ENCODE measurements at regions not wholly inside any gene's neighbourhood (a gene's known extent, or its start where the extent isn't known, plus 50 kb on each side); places are given as distances from the start of the nearest gene placed in this dataset.

DNA sequence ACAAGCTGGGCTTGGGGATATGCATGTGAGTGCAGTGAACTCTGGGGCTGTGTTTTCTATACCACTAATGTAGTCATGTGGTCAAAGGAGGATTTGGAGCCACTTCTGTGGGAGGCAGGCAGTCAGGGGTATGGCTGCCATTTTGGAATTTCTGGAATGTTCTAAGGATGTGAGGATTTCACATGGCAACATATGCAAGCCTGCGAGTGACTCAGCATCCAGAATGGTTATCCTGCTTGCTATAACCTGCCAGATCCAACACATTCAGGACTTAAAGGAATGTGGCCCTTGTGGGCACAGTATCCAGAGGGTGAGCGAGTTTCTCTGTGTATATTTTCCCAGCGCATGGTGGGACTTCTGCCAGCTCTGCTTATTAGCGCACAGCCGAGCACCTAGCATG is 249.2 kb upstream of the PWP1 start:
- DNase-seq (ENCODE audit: low read depth in 4 of 4, low spot score in 3 of 4), result no peak

DNA sequence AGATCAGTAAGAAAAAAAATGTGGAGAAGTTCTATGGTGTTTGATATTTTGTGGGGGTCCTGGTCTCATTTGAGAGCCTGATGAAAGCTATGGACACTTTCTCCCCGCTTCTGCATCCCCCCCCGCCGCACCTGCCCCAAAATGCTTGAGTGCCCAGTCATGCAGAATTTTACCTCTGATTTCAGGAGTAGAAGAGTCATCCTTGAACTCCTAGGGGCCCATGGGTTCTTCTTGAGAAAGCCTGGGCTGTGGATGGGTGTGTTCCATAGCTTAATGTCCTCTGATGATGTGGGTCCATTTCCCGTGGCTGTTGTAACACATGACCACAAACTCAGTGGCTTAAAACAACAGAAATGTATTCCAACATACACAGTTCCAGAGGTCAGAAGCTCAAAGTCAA is 248.8 kb upstream of the PWP1 start:
- DNase-seq (ENCODE audit: low read depth in 4 of 4, low spot score in 3 of 4), result no peak

DNA sequence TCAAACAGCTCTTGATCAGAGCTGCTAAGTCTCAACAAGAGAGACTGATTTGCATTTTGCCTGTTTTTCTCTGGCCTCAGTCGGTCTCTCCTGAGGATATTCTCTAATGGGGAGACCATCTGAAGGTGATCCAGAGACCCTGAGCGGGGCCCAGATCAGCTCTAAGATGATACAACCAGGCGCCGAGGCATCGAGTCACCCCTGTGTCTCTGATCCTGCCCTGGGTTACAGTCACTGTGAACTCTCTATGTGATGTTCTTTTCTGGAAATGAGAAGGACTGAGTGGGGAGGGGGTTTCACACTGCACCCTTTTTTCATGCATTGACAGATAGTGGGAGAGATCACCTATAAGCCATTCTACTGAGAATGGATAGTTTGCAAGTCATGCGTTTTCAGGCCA is 247.6 kb upstream of the PWP1 start:
- no peak for DNase-seq (ENCODE audit: low read depth in 4 of 4, low spot score in 3 of 4)

GRCh38 chr12:107439026-107439738 is 246.4 kb upstream of the PWP1 start:
- DNase-seq (ENCODE audit: low read depth in 4 of 4, low spot score in 3 of 4), result no peak

DNA sequence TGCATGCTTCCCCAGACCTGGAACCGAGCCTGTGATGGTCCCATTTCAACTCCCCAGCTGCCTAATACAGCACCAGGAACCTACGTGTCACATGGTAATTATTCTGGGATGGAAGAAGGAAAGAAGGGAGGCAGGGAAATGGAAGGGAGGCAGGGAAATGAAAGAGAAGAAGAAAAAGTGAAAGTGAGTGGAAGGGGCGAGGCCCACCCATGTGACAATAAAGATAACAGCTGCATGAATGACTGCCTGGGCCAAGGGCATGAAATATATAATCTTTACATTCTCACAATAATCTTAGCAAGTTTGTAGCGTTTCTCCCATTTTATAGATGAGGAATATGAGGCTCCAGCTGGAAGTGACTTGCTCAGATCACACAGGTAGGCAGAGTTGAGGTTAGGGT is 245.0 kb upstream of the PWP1 start:
- no peak for DNase-seq (ENCODE audit: low read depth in 4 of 4, low spot score in 3 of 4)

- no peak for DNase-seq (ENCODE audit: low read depth in 4 of 4, low spot score in 3 of 4)
These were observed 243.8 kb upstream of the PWP1 start for GRCh38 chr12:107441665-107442300.

- DNase-seq (ENCODE audit: low read depth in 4 of 4, low spot score in 3 of 4), result no peak
These were observed 243.1 kb upstream of the PWP1 start for GRCh38 chr12:107442326-107442987.

GRCh38 chr12:107443320-107444090 is 242.1 kb upstream of the PWP1 start:
- DNase-seq (ENCODE audit: low read depth in 4 of 4, low spot score in 3 of 4), result no peak

DNA sequence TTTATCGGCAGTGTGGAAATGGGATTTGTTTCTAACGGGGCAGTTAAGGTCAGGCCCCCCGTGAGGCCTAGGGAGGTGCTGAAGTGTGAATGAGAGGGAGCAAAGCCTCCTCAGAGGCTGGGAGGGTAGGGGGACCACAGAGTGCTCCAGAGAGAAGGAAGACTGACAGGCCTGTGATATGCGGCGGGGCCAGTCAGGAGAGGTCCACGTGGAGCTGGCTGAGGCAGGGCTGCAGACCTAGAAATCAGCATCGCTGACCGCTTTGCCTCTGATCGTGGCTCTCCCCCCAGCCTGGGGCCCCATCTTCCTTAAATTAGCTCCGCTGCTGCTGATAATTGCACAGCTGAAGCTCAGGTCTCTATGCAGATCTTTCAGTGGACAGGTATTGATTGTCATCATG is 240.8 kb upstream of the PWP1 start:
- no peak for DNase-seq (ENCODE audit: low read depth in 4 of 4, low spot score in 3 of 4)

DNA sequence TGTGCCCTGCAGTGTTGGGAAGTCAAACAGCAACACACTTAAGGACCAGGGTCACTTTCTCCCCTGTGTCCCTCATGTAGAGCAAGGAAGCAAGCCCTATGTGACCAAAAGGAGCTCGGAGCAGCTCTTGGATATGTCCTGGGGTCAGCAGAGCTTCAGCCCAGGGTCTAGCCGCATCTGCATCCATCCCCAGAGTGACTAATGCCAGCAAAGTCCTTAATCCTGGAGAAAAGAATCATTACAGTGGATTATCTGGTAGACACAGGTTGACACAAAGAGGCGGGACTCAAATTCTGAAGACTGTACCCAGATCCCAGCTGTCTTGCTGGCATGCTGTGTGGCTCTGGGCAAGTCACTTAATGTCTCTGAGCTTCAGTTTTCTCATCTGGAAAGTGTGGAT is 239.1 kb upstream of the PWP1 start:
- DNase-seq (ENCODE audit: low read depth in 4 of 4, low spot score in 3 of 4), result no peak

DNA sequence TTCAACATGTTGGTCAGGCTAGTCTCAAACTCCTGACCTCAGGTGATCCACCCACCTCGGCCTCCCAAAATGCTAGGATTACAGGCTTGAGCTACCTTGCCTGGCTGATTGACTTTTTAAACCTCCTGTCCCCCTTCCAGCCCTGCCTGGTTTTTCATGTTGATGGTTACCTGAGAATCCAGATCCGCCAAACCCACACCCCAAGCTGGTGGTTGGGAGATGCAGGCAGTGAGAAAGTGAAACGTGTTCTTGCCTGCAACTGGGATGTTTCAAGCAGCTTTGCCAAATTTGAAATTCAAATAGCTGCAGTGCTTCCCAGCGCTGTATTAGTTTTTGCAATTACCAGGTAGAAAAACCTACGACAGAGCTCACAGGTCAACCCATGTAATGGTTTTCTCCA is 238.3 kb upstream of the PWP1 start:
- DNase-seq (ENCODE audit: low read depth in 4 of 4, low spot score in 3 of 4), result no peak

DNA sequence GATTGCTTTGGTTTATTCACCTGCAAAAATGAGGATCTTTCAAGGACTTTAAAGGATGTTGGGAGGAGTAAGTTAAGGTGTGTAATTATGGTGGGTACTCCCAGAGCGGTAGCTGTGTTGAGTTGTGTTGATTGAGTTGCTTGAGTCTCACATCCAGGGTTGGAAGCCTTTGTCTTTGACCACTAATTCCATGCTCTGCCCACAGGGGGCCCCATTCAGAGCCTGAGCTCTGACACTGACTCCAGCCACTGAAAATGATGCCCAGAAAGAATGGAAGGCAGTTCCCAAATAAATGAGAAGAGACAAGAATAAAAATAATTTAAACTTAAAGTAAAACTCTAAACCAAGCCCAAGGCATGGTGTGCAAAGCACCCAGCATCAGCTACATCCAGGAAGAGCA is 237.4 kb upstream of the PWP1 start:
- no peak for DNase-seq (ENCODE audit: low read depth in 4 of 4, low spot score in 3 of 4)

DNA sequence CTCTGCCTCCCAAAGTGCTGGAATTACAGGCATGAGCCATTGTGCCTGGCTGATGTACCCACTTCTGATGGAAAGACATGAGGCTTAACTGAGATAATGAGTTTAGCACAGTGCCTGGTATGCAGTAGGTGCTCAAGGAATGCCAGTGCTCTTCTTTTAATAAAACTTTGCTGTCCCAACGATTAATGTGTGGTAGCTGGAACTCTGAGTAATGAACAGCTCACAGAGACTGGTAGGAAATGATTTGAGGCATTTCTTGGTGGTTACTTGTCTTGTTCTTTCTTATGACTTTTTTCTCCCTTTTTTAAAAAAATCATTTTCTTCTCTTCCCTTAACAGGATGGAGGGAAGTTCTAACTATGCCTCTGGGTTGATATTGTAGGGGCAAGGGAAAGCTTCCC is 235.7 kb upstream of the PWP1 start:
- no peak for DNase-seq (ENCODE audit: low read depth in 4 of 4, low spot score in 3 of 4)

- no peak for DNase-seq (ENCODE audit: low read depth in 4 of 4, low spot score in 3 of 4)
These were observed 235.1 kb upstream of the PWP1 start for GRCh38 chr12:107450541-107450940.

GRCh38 chr12:107451246-107451645 is 234.4 kb upstream of the PWP1 start:
- no peak for DNase-seq (ENCODE audit: low read depth in 4 of 4, low spot score in 3 of 4)

GRCh38 chr12:107454109-107454830 is 231.3 kb upstream of the PWP1 start:
- no peak for DNase-seq (ENCODE audit: low read depth in 4 of 4, low spot score in 3 of 4)

- DNase-seq (ENCODE audit: low read depth in 4 of 4, low spot score in 3 of 4), result no peak
These were observed 228.2 kb upstream of the PWP1 start for GRCh38 chr12:107457362-107457935.

- no peak for DNase-seq (ENCODE audit: low read depth in 4 of 4, low spot score in 3 of 4)
These were observed 227.4 kb upstream of the PWP1 start for GRCh38 chr12:107458163-107458562.

DNA sequence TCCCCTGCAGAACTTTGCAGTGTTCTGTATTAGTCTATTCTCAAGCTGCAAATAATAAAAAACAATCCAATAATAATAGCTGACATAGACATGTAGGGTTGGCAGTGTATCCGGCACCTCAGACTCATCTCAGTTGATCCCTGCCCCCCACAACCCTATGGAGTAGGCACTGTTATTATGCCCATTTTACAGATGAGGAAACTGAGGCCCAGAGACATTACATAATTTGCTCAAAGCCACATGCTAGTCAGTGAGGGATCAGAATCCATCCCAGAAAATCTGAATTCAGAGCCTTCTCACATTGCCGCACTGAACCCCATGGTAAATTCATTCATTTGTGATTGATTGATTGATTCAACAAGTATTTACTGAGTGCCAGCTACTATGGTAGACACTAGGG is 226.6 kb upstream of the PWP1 start:
- no peak for DNase-seq (ENCODE audit: low read depth in 4 of 4, low spot score in 3 of 4)

GRCh38 chr12:107459641-107460040 is 226.0 kb upstream of the PWP1 start:
- DNase-seq (ENCODE audit: low read depth in 4 of 4, low spot score in 3 of 4), result no peak
